GM12874 (cell line): ENCODE measurements at regions not wholly inside any gene's neighbourhood (a gene's known extent, or its start where the extent isn't known, plus 50 kb on each side); places are given as distances from the start of the nearest gene placed in this dataset.

Experiments
- TF ChIP-seq, protein P1 (sequence below): IDR thresholded peaks from 2 replicates; pipeline ENCODE4 v1.5.1; 2011; ENCODE audit warnings: low read depth, mild to moderate bottlenecking, control low read depth, low read length, moderate library complexity; ENCODE audit not compliant: insufficient read depth

DNA sequence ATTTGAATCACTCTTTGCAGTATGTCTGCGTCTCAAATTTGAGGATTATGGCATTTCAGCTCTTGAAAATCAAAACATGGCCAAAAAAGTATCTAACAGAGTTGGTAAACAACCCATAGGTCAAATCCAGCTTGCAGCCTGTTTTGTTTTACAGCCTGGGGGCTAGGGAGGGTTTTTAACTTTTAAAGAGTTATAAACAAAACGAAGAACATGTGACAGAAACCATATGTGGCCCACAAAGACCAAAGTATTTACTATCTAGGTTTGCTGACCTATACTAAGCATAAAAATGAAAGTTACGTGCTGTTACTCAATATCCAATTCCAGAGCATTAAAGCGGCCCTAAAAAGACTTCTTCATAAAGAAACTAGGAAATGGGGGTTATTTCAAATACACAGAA is 55.5 kb upstream of the STARD3NL start:
- TF ChIP-seq, protein P1, sequence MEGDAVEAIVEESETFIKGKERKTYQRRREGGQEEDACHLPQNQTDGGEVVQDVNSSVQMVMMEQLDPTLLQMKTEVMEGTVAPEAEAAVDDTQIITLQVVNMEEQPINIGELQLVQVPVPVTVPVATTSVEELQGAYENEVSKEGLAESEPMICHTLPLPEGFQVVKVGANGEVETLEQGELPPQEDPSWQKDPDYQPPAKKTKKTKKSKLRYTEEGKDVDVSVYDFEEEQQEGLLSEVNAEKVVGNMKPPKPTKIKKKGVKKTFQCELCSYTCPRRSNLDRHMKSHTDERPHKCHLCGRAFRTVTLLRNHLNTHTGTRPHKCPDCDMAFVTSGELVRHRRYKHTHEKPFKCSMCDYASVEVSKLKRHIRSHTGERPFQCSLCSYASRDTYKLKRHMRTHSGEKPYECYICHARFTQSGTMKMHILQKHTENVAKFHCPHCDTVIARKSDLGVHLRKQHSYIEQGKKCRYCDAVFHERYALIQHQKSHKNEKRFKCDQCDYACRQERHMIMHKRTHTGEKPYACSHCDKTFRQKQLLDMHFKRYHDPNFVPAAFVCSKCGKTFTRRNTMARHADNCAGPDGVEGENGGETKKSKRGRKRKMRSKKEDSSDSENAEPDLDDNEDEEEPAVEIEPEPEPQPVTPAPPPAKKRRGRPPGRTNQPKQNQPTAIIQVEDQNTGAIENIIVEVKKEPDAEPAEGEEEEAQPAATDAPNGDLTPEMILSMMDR: no peak

DNA sequence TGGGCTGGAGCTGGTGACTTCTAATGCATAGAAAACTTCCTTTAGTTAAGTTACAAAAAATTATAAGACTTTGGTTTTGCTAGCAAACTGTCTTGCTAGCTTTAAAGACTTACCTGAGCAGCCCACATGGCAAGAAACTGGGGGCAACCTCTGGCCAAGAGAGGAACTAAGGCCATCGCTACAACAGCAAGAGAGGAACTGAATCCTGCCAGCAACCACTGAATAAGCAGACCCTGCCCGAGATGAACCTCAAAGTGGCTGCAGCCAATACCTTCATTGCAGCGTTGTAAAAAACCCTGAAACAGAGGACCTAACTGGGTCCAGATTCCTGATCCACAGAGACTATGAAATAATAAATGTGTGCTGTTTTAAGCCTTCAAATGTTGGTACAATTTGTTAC is 54.6 kb upstream of the STARD3NL start:
- TF ChIP-seq, protein P1: no peak

DNA sequence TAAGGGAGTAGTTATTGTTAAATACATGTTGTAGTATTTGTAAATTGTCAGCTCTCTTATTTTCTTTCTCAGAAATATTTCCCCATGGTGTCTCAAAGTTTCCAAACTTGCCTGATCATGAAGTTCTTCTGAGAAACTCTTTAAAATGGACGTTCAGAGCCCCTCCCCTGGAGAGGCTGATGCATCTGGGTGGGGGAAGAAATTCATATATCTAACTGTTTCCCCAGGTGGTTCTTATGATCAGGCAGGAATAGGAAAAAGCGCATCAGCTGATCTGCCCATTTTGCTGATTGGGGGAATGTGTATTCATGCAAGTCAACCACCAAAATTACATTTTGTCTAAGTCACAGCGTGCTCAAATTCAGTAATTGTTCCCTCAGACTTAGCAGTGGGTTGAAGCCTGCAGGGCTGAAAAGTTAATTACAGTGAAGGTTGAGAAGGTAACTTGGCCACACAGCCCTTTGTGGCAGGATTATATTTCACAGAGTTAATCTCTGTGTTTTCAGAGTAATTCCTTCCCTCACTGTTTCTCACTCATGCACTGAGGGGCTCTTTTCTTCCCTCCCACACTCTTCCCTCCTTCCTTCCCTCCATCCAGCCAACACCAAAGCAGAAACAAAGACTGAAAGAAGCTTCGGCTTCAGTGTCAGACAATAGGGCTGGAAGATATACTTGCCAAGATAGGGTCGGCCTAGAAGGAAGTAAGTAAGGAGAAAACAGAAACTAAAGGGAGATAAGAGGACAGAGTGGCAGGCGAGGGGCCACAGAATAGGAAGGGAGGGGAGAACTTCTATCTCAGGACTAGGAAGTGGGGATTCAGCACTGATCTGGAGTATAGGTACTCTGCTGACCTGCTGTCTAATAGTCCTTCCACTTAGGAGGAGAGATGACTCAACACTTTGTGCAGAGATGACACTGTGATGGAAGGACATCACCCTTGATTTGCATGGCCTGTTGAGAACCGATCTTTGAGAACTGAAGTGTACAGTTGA is 50.5 kb upstream of the STARD3NL start:
- TF ChIP-seq, protein P1: no peak
